ENCODE measurements at regions not wholly inside any gene's neighbourhood (a gene's known extent, or its start where the extent isn't known, plus 50 kb on each side); places are given as distances from the start of the nearest gene placed in this dataset.
"Not testable (repeated sequence)": the region's sequence is repeated elsewhere in the genome, so short reads cannot be mapped to it uniquely, and the experiment has no call there.

DNA sequence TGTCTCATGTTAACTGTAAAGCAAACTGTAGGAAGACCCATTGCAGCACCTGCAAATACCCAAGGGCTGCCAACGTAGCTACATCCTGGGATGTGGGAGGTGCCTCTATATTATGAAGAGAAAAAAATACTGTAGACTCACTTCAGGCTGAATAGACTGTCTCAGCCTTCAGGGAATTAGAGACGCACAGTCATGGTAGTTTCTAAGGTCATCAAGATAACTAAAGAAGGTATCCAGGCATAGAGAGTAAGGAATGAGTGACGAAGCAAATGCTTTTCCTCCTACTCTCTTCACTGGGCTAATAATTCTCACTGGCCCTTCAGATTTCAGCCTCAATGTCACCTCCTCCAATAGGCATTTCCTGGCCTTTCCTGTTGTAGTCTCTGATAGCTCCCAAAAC is 121.6 kb upstream of the ECI2 start:
- no peaks in the 10 kb centered on the region for H3K9me3 ChIP-seq
- no peak for TF ChIP-seq POLR2AphosphoS5 (IDR thresholded peaks at IDR 0.05)
- no peak for TF ChIP-seq EP300 (IDR thresholded peaks at IDR 0.05)
- TF ChIP-seq, protein P1, sequence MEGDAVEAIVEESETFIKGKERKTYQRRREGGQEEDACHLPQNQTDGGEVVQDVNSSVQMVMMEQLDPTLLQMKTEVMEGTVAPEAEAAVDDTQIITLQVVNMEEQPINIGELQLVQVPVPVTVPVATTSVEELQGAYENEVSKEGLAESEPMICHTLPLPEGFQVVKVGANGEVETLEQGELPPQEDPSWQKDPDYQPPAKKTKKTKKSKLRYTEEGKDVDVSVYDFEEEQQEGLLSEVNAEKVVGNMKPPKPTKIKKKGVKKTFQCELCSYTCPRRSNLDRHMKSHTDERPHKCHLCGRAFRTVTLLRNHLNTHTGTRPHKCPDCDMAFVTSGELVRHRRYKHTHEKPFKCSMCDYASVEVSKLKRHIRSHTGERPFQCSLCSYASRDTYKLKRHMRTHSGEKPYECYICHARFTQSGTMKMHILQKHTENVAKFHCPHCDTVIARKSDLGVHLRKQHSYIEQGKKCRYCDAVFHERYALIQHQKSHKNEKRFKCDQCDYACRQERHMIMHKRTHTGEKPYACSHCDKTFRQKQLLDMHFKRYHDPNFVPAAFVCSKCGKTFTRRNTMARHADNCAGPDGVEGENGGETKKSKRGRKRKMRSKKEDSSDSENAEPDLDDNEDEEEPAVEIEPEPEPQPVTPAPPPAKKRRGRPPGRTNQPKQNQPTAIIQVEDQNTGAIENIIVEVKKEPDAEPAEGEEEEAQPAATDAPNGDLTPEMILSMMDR (IDR thresholded peaks at IDR 0.05) = no peak
- no peak for TF ChIP-seq POLR2A (IDR thresholded peaks at IDR 0.05; ENCODE audit: low read depth)
- no peak overlapping the region for H3K4me3 ChIP-seq
- peak; percentile 86 for DNase-seq (ENCODE audit: extremely low spot score)
- H3K36me3 ChIP-seq = no peaks in the 10 kb centered on the region
- peaks cover 12 to 16% (median 16%) of the 10 kb centered on the region in 4 donors for H3K4me1 ChIP-seq
- 96% methylated on average over 3 of the region's 3 CpGs for WGBS
- no peaks in the 10 kb centered on the region for H3K27me3 ChIP-seq
- H3K27ac ChIP-seq (replicated peaks in 1 of 4) = no peak overlapping the region
- intact Hi-C loops (cut with DNase I) = no loop called here

DNA sequence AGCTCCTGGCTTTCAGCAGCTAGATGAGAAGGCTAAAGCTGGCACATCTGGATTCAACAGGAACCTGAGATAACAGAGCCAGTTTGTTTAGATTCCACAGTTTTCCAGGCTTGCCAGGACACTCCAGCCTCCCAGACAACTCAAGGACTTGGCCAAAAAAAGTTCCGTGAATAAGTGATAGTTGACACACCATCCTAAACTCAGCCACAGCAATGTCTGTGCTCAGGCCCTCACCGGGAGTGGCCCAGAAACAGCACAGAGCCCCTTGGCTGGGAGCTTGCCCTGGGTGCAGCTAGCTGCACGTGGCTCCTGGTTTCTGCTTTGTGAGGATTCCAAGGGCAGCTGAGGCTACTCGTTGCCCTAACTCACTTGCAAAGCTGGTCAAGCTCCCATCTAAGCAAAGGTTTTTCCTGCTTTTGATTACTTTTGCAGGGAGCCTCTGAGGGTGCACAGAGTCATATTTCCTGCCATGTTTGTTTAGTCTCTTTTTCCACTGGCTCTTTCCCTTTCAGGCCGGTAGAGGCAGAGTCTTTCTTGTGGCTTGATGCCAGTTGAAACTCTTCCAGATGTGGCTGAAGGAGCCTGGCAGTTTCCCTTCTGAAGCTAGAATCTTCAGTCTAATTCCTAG is 118.3 kb upstream of the ECI2 start:
- Histone ChIP-seq H3K27ac (replicated peaks in 1 of 4) (peak overlapping the region; percentile 1 to 55 (median 34)), H3K4me1 (peaks cover 12 to 16% (median 16%) of the 10 kb centered on the region in 4 donors), H3K27me3 (no peaks in the 10 kb centered on the region), H3K9me3 (no peaks in the 10 kb centered on the region), H3K4me3 (no peak overlapping the region), H3K36me3 (no peaks in the 10 kb centered on the region)
- TF ChIP-seq EP300 (IDR thresholded peaks at IDR 0.05) = no peak
- TF ChIP-seq, protein P1 (IDR thresholded peaks at IDR 0.05) = peak in 2 of 3 experiments; percentile 36 to 63
- no peak for TF ChIP-seq POLR2A (IDR thresholded peaks at IDR 0.05; ENCODE audit: low read depth)
- peak; percentile 31 to 50 for TF ChIP-seq POLR2AphosphoS5 (IDR thresholded peaks at IDR 0.05)
- 14% methylated on average over 4 of the region's 5 CpGs for WGBS
- peak; percentile 47 for DNase-seq (ENCODE audit: extremely low spot score)
- intact Hi-C loops (cut with DNase I) = no loop called here

GRCh38 chr6:4252445-4252844 is 117.1 kb upstream of the ECI2 start:
- H3K9me3 ChIP-seq; H3K27me3 ChIP-seq; H3K27ac ChIP-seq (replicated peaks in 1 of 4); H3K36me3 ChIP-seq; DNase-seq (ENCODE audit: extremely low spot score); H3K4me3 ChIP-seq; intact Hi-C loops (cut with DNase I): not testable (repeated sequence)
- 93% methylated on average over 5 of the region's 5 CpGs for WGBS
- peaks cover 12 to 16% (median 16%) of the 10 kb centered on the region in 4 donors for H3K4me1 ChIP-seq

GRCh38 chr6:4250645-4251044 is 115.3 kb upstream of the ECI2 start:
- TF ChIP-seq, protein P1 (IDR thresholded peaks at IDR 0.05) = no peak
- no peak for TF ChIP-seq POLR2A (IDR thresholded peaks at IDR 0.05; ENCODE audit: low read depth)
- no peak for TF ChIP-seq EP300 (IDR thresholded peaks at IDR 0.05)
- no peak for TF ChIP-seq POLR2AphosphoS5 (IDR thresholded peaks at IDR 0.05)
- intact Hi-C loops (cut with DNase I) = no loop called here
- WGBS = 87% methylated on average over 1 of the region's 1 CpG
- Histone ChIP-seq H3K4me1 (peaks cover 12 to 16% (median 16%) of the 10 kb centered on the region in 4 donors), H3K36me3 (no peaks in the 10 kb centered on the region), H3K9me3 (no peaks in the 10 kb centered on the region), H3K27ac (replicated peaks in 1 of 4) (no peak overlapping the region), H3K27me3 (no peaks in the 10 kb centered on the region), H3K4me3 (no peak overlapping the region)
- no peak for DNase-seq (ENCODE audit: extremely low spot score)

DNA sequence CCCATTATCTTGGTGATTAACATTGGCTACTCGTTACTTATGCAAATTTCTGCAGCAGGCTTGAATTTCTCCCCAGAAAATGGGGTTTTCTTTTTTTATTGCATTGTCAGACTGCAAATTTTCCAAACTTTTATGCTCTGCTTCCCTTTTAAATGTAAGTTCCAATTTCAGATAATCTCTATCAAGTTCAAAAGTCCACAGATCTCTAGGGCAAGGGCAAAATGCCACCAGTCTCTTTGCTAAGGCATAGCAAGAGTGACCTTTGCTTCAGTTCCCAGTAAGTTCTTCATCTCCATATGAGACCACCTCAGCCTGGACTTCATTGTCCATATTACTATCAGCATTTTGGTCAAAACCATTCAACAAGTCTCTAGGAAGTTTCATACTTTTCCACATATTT is 108.5 kb upstream of the ECI2 start:
- H3K4me1 ChIP-seq; H3K4me3 ChIP-seq; H3K27ac ChIP-seq (replicated peaks in 1 of 4); H3K36me3 ChIP-seq; intact Hi-C loops (cut with DNase I); H3K27me3 ChIP-seq; H3K9me3 ChIP-seq: not testable (repeated sequence)
- WGBS = 86% methylated on average over 1 of the region's 1 CpG
- DNase-seq (ENCODE audit: extremely low spot score) = peak; percentile 29

GRCh38 chr6:4243237-4243636 is 107.9 kb upstream of the ECI2 start:
- Histone ChIP-seq H3K27ac (replicated peaks in 1 of 4) (no peak overlapping the region), H3K9me3 (peaks cover 0 to 9% (median 4%) of the 10 kb centered on the region in 4 donors), H3K27me3 (no peaks in the 10 kb centered on the region), H3K36me3 (no peaks in the 10 kb centered on the region), H3K4me3 (no peak overlapping the region), H3K4me1 (no peaks in the 10 kb centered on the region)
- peak; percentile 53 for DNase-seq (ENCODE audit: extremely low spot score)
- 93% methylated on average over 3 of the region's 3 CpGs for WGBS
- intact Hi-C loops (cut with DNase I) = no loop called here
- TF ChIP-seq EP300 (IDR thresholded peaks at IDR 0.05) (no peak), POLR2AphosphoS5 (IDR thresholded peaks at IDR 0.05) (no peak), POLR2A (IDR thresholded peaks at IDR 0.05; ENCODE audit: low read depth) (no peak)
- TF ChIP-seq, protein P1 (IDR thresholded peaks at IDR 0.05) = no peak
